ENCODE measurements at regions not wholly inside any gene's neighbourhood (a gene's known extent, or its start where the extent isn't known, plus 50 kb on each side); places are given as distances from the start of the nearest gene placed in this dataset.
"Not testable (repeated sequence)": the region's sequence is repeated elsewhere in the genome, so short reads cannot be mapped to it uniquely, and the experiment has no call there.

DNA sequence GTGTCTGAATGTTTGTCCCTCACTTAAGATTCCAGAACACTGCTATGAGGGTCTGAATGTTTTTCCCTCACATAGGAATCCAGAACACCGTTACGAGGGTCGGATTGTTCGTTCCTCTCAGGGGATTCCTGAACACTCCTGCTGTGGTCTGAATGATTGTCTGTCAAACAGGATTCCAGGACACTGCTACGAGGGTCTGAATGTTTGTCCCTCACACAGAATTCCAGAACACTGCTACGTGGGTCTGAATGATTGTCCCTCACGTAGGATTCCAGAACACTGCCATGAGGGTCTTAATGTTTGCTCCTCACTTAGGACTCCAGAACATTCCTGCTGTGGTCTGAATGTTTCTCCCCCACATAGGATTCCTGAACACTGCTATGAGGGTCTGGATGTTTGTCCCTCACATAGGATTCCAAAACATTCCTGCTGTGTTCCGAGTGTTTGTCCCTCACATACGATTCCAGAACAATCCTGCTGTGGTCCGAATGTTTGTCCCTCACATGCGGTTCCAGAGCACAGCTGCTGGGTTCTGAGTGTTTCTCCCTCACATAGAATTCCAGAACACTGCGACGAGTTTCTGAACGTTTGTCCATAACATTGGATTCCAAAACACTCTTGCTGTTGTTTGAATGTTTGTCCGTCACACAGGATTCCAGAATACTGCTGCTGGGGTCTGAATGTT lies 199.5 kb downstream of the FOXD4L6 start:
- H3K4me1 ChIP-seq (ENCODE audit: control insufficient read depth, insufficient read depth, low read length, poor library complexity, severe bottlenecking): no peaks in the 10 kb centered on the region
- WGBS, 2 experiments (ENCODE audit: insufficient coverage in 2 of 2): 69 to 74% methylated on average over 15 of the region's 15 CpGs
- H3K4me3 ChIP-seq (ENCODE audit: extremely low read depth, insufficient read depth, low read length, poor library complexity, severe bottlenecking): no peak overlapping the region
- no peaks in the 10 kb centered on the region for H3K36me3 ChIP-seq (ENCODE audit: control insufficient read depth, insufficient read depth, low read length)
- peaks cover 73% of the 10 kb centered on the region for H3K9me3 ChIP-seq (ENCODE audit: control insufficient read depth, low read length)
- no peak overlapping the region for H3K27ac ChIP-seq (ENCODE audit: low read depth, low read length, severe bottlenecking)

DNA sequence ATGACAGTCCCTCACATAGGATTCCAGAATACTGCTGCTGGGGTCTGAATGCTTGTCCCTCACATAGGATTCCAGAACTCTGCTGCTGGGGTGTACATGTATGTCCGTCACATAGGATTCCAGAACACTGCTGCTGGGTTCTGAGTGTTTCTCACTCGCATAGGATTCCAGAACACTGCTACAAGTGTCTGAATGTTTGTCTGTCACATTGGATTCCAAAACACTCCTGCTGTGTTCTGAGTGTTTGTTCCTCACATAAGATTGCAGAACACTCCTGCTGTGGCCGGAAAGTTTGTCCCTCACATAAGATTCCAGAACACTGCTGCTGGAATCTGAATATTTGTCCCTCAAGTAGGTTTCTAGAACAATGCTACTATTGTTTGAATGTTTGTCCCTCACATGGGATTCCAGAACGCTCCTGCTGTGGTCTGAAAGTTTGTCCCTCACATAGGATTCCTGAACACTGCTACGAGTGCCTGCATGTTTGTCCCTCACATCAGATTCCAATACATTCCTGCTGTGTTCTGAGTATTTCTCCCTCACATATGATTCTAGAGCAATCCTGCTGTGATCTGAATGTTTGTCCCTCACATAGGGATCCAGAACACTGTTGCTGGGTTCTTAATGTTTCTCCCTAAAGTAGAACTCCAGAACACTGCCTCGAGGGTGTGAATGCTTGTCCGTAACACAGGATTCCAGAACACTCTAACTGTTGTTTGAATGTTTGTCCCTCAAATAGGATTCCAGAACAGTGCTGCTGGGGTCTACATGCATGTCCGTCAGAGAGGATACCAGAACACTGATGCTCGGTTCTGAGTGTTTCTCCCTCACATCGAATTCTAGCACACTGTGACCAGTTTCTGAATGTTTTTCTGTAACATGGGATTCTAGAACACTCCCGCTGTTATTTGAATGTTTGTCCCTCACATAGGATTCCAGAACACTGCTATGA lies 200.4 kb downstream of the FOXD4L6 start:
- peaks cover 76% of the 10 kb centered on the region for H3K9me3 ChIP-seq (ENCODE audit: control insufficient read depth, low read length)
- no peak overlapping the region for H3K27ac ChIP-seq (ENCODE audit: low read depth, low read length, severe bottlenecking)
- 68 to 69% methylated on average over 11 of the region's 11 CpGs for WGBS, 2 experiments (ENCODE audit: insufficient coverage in 2 of 2)
- no peaks in the 10 kb centered on the region for H3K4me1 ChIP-seq (ENCODE audit: control insufficient read depth, insufficient read depth, low read length, poor library complexity, severe bottlenecking)
- no peak overlapping the region for H3K4me3 ChIP-seq (ENCODE audit: extremely low read depth, insufficient read depth, low read length, poor library complexity, severe bottlenecking)
- H3K36me3 ChIP-seq (ENCODE audit: control insufficient read depth, insufficient read depth, low read length): no peaks in the 10 kb centered on the region

DNA sequence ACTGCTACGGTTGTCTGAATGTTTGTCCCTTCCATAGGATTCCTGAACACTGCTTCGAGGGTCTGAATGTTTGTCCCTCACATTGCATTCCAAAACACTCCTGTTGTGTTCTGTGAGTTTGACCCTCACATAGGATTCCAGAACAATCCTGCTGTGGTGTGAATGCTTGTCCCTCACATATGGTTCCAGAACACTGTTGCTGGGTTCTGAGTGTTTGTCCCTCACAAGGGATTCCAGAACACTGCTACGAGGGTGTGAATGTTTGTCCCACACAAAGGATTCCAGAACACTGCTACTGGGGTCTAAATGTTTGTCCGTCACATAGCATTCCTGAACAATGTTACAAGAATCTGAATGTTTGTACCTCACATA lies 201.2 kb downstream of the FOXD4L6 start:
- 69 to 71% methylated on average over 4 of the region's 4 CpGs for WGBS, 2 experiments (ENCODE audit: insufficient coverage in 2 of 2)

DNA sequence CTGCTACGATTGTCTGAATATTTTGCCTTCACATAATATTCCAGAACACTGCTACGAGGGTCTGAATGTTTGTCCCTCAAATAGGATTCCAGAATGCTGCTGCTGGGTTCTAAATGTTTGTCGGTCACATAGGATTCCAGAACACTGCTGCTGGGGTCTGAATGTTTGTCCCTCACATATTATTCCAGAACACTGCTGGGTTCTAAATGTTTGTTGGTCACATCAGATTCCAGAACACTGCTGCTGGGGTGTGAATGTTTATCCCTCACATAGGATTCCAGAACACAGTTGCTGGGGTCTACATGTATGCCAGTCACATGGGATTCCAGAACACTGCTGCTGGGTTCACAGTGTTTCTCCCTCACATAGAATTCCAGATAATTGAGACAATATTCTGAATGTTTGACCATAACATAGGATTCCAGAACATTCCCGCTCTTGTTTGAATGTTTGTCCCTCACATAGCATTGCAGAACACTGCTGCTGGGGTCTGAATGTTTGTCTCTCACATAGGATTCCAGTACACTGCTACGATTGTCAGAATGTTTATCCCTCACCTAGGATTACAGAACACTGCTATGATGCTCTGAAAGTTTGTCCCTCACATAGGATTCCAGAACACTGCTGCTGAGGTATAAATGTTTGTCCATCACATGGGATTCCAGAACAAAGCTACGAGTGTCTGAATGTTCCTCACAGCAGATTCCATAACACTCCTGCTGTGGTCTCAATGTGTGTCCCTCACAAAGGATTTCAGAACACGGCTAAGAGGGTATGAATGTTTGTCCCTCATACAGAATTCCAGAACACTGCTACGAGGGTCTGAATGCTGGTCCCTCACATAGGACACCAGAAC lies 201.8 kb downstream of the FOXD4L6 start:
- Histone ChIP-seq H3K36me3 (ENCODE audit: control insufficient read depth, insufficient read depth, low read length) (no peaks in the 10 kb centered on the region), H3K4me3 (ENCODE audit: extremely low read depth, insufficient read depth, low read length, poor library complexity, severe bottlenecking) (no peak overlapping the region), H3K27ac (ENCODE audit: low read depth, low read length, severe bottlenecking) (no peak overlapping the region), H3K4me1 (ENCODE audit: control insufficient read depth, insufficient read depth, low read length, poor library complexity, severe bottlenecking) (no peaks in the 10 kb centered on the region), H3K9me3 (ENCODE audit: control insufficient read depth, low read length) (peaks cover 72% of the 10 kb centered on the region)
- 63 to 66% methylated on average over 8 of the region's 8 CpGs for WGBS, 2 experiments (ENCODE audit: insufficient coverage in 2 of 2)

More for the DNA sequence above, 201.2 kb downstream of the FOXD4L6 start:
- H3K36me3 ChIP-seq (ENCODE audit: control insufficient read depth, insufficient read depth, low read length): no peaks in the 10 kb centered on the region
- no peak overlapping the region for H3K4me3 ChIP-seq (ENCODE audit: extremely low read depth, insufficient read depth, low read length, poor library complexity, severe bottlenecking)
- H3K27ac ChIP-seq (ENCODE audit: low read depth, low read length, severe bottlenecking): no peak overlapping the region
- H3K4me1 ChIP-seq (ENCODE audit: control insufficient read depth, insufficient read depth, low read length, poor library complexity, severe bottlenecking): no peaks in the 10 kb centered on the region
- H3K9me3 ChIP-seq (ENCODE audit: control insufficient read depth, low read length): peaks cover 74% of the 10 kb centered on the region

DNA sequence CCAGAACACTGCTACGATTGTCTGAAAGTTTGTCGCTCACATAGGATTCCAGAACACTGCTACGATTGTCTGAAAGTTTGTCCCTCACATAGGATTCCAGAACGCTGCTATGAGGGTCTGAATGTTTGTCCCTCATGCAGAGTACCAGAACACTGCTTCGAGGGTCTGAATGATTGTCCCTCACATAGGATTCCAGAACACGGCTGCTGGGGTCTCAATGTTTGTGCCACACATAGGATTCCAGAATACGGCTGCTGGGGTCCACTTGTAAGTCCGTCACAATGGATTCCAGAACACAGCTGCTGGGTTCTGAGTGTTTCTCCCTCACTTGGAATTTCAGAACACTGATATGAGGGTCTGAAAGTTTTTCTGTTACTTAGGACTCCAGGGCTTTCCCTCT lies 203.3 kb downstream of the FOXD4L6 start:
- Histone ChIP-seq H3K4me3 (ENCODE audit: extremely low read depth, insufficient read depth, low read length, poor library complexity, severe bottlenecking) (no peak overlapping the region), H3K9me3 (ENCODE audit: control insufficient read depth, low read length) (peaks cover 61% of the 10 kb centered on the region), H3K36me3 (ENCODE audit: control insufficient read depth, insufficient read depth, low read length) (no peaks in the 10 kb centered on the region), H3K4me1 (ENCODE audit: control insufficient read depth, insufficient read depth, low read length, poor library complexity, severe bottlenecking) (no peaks in the 10 kb centered on the region), H3K27ac (ENCODE audit: low read depth, low read length, severe bottlenecking) (no peak overlapping the region)
- 73 to 74% methylated on average over 8 of the region's 8 CpGs for WGBS, 2 experiments (ENCODE audit: insufficient coverage in 2 of 2)

DNA sequence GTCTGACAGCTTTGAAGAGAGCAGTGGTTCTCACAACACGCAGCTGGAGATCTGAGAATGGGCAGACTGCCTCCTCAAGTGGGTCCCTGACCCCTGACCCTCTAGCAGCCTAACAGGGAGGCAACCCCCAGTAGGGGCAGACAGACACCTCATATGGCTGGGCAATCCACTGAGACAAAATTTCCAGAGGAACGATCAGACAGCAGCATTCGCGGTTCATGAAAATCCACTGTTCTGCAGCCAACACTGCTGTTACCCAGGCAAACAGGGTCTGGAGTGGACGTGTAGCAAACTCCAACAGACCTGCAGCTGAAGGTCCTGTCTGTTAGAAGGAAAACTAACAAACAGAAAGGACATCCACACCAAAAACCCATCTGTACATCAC lies 212.1 kb downstream of the FOXD4L6 start:
- WGBS, 2 experiments (ENCODE audit: insufficient coverage in 2 of 2): 70 to 79% methylated on average over 5 of the region's 5 CpGs

DNA sequence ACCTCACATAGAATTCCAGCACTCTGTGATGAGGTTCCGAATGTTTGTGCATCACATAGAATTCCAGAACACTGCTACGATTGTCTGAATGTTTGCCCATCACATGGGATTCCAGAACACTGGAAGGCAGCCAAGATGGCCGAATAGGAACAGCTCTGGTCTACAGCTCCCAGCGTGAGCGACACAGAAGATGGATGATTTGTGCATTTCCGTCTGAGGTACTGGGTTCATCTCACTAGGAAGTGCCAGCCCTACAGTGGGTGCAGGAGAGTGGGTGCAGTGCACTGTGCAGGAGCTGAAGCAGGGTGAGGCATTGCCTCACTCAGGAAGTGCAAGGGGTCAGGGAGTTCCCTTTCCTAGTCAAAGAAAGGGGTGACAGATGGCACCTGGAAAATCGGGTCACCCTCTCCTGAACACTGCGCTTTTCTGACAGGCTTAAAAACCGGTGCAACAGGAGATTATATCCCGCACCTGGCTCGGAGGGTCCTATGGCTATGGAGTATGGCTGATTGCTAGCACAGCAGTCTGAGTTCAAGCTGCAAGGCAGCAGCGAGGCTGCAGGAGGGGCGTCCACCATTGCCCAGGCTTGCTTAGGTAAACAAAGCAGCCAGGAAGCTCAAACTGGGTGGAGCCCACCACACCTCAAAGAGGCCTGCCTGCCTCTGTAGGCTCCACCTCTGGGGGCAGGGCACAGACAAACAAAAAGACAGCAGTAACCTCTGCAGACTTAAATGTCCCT lies 212.7 kb downstream of the FOXD4L6 start:
- not testable (repeated sequence) for H3K4me3 ChIP-seq (ENCODE audit: extremely low read depth, insufficient read depth, low read length, poor library complexity, severe bottlenecking); H3K4me1 ChIP-seq (ENCODE audit: control insufficient read depth, insufficient read depth, low read length, poor library complexity, severe bottlenecking); H3K36me3 ChIP-seq (ENCODE audit: control insufficient read depth, insufficient read depth, low read length); H3K27ac ChIP-seq (ENCODE audit: low read depth, low read length, severe bottlenecking)
- WGBS, 2 experiments (ENCODE audit: insufficient coverage in 2 of 2): 77 to 78% methylated on average over 13 of the region's 13 CpGs
- H3K9me3 ChIP-seq (ENCODE audit: control insufficient read depth, low read length): peaks cover 57% of the 10 kb centered on the region

More for the DNA sequence above, 212.1 kb downstream of the FOXD4L6 start:
- H3K27ac ChIP-seq (ENCODE audit: low read depth, low read length, severe bottlenecking); H3K36me3 ChIP-seq (ENCODE audit: control insufficient read depth, insufficient read depth, low read length); H3K4me3 ChIP-seq (ENCODE audit: extremely low read depth, insufficient read depth, low read length, poor library complexity, severe bottlenecking); H3K4me1 ChIP-seq (ENCODE audit: control insufficient read depth, insufficient read depth, low read length, poor library complexity, severe bottlenecking): not testable (repeated sequence)
- peaks cover 52% of the 10 kb centered on the region for H3K9me3 ChIP-seq (ENCODE audit: control insufficient read depth, low read length)

DNA sequence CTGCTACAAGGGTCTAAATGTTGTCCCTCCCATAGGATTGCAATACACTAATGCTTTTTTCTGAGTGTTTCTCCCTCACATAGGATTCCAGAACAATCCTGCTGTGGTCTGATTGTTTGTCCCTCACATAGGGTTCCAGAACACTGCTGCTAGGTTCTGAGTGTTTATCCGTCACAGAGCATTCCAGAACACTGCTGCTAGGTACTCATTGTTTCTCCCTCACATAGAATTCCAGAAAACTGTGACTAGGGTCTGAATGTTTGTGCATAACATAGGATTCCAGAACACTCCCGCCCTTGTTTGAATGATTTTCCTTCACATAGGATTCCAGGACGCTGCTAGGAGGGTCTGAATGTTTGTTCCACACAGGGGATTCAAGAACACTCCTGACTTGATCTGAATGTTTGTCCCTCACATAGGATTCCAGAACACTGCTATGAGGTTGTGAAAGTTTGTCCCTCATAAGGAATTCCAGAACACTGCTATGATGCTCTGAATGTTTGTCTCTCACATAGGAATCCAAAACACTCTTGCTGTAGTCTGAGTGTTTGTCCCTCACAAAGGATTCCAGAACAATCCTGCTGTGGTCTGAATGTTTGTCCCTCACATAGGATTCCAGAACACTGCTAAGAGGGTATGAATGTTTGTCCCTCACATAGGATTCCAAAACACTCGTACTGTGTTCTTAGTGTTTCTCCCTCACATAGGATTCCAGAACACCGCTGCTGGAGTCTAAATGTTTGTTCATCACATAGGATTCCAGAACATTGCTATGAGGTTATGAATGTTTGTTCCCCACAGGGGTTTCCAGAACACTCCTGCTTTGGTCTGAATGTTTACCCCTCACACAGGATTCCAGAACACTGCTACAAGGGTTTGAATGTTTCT lies 213.5 kb downstream of the FOXD4L6 start:
- 52 to 63% methylated on average over 5 of the region's 5 CpGs for WGBS, 2 experiments (ENCODE audit: insufficient coverage in 2 of 2)
- Histone ChIP-seq H3K4me3 (ENCODE audit: extremely low read depth, insufficient read depth, low read length, poor library complexity, severe bottlenecking) (no peak overlapping the region), H3K9me3 (ENCODE audit: control insufficient read depth, low read length) (peaks cover 64% of the 10 kb centered on the region), H3K36me3 (ENCODE audit: control insufficient read depth, insufficient read depth, low read length) (no peaks in the 10 kb centered on the region), H3K27ac (ENCODE audit: low read depth, low read length, severe bottlenecking) (no peak overlapping the region), H3K4me1 (ENCODE audit: control insufficient read depth, insufficient read depth, low read length, poor library complexity, severe bottlenecking) (no peaks in the 10 kb centered on the region)

DNA sequence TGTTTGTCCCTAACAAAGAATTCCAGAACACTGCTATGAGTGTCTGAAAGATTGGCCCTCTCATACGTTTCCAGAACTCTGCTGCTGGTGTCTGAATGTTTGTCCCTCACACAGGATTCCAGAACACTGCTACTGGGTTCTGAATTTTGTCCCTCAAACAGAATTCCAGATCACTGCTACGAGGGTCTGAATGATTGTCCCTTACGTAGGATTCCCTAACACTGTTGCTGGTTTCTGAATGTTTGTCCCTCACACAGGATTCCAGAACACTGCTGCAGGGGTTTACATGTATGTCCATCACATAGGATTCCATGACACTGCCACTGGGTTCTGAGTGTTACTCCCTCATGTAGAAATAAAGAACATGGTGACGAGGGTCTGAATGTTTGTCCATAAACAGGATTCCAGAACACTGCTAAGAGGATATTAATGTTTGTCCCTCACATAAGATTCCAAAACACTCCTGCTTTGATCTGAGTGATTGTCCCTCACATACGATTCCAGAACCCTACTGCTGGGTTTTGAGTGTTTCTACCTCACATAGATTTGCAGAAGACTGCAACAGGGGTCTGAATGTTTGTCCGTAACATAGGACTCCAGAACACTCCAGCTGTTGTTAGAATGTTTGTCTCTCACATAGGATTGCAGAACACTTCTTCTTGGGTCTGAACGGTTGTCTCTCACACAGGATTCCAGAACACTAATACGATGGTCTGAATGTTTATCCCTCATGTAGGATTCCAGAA lies 214.4 kb downstream of the FOXD4L6 start:
- Histone ChIP-seq H3K4me1 (ENCODE audit: control insufficient read depth, insufficient read depth, low read length, poor library complexity, severe bottlenecking) (no peaks in the 10 kb centered on the region), H3K9me3 (ENCODE audit: control insufficient read depth, low read length) (peaks cover 73% of the 10 kb centered on the region), H3K27ac (ENCODE audit: low read depth, low read length, severe bottlenecking) (no peak overlapping the region), H3K36me3 (ENCODE audit: control insufficient read depth, insufficient read depth, low read length) (no peaks in the 10 kb centered on the region), H3K4me3 (ENCODE audit: extremely low read depth, insufficient read depth, low read length, poor library complexity, severe bottlenecking) (no peak overlapping the region)
- 61 to 67% methylated on average over 8 of the region's 8 CpGs for WGBS, 2 experiments (ENCODE audit: insufficient coverage in 2 of 2)
